ENCODE measurements at regions not wholly inside any gene's neighbourhood (a gene's known extent, or its start where the extent isn't known, plus 50 kb on each side); places are given as distances from the start of the nearest gene placed in this dataset.

DNA sequence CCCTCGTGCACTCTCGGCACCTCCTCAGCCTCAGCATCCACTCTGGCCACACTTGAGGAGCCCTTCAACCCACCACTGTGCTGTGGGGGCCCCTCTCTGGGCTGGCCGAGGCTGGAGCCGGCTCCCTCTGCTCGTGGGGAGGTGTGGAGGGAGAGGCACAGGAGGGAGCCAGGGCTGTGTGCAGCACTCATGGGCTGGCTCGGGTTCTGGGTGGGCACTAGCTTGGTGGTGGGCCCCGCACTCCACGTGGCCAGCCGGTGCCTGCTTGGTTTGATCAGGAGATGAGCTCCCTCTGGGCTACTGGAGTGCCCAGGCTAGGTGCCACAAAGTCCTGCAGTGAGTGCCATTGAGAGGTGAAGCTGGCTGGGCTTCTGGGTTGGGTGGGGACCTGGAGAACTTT lies 949.4 kb upstream of the GJE1 start:
- TF ChIP-seq, protein P1, sequence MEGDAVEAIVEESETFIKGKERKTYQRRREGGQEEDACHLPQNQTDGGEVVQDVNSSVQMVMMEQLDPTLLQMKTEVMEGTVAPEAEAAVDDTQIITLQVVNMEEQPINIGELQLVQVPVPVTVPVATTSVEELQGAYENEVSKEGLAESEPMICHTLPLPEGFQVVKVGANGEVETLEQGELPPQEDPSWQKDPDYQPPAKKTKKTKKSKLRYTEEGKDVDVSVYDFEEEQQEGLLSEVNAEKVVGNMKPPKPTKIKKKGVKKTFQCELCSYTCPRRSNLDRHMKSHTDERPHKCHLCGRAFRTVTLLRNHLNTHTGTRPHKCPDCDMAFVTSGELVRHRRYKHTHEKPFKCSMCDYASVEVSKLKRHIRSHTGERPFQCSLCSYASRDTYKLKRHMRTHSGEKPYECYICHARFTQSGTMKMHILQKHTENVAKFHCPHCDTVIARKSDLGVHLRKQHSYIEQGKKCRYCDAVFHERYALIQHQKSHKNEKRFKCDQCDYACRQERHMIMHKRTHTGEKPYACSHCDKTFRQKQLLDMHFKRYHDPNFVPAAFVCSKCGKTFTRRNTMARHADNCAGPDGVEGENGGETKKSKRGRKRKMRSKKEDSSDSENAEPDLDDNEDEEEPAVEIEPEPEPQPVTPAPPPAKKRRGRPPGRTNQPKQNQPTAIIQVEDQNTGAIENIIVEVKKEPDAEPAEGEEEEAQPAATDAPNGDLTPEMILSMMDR (conservative IDR thresholded peaks at IDR 0.05 in 1 of 2, IDR thresholded peaks at IDR 0.05 in 1 of 2; ENCODE audit: extremely low read depth in 1 of 2, insufficient read depth in 1 of 2, low read depth in 1 of 2, low read length in 2 of 2), result no peak
- TF ChIP-seq EZH2 (IDR thresholded peaks at IDR 0.05; ENCODE audit: borderline replicate concordance, low read length), result no peak

Data from mammary epithelial cell (primary cell).